Panc1 (cell line): ENCODE measurements at regions not wholly inside any gene's neighbourhood (a gene's known extent, or its start where the extent isn't known, plus 50 kb on each side); places are given as distances from the start of the nearest gene placed in this dataset.

Experiments
- CTCF ChIP-seq: fragments of 450-650 bp; IDR thresholded peaks from 2 replicates; pipeline ENCODE4 v1.5.1; 2017; ENCODE audit warnings: mild to moderate bottlenecking
- POLR2AphosphoS5 ChIP-seq: IDR thresholded peaks from 2 replicates; pipeline ENCODE4 v1.6.1; 2012; ENCODE audit warnings: mild to moderate bottlenecking, low read depth, low read length, moderate library complexity
- REST ChIP-seq, 2 experiments: IDR thresholded peaks; 2 replicates each; pipeline ENCODE4 v1.6.1; 2011 to 2012; ENCODE audit warnings: low read depth in 2 of 2, control low read depth in 1 of 2, low read length in 1 of 2, mild to moderate bottlenecking in 1 of 2, moderate library complexity in 1 of 2; ENCODE audit not compliant: insufficient read depth in 1 of 2
- SIN3A ChIP-seq: IDR thresholded peaks from 2 replicates; pipeline ENCODE4 v1.6.1; 2012; ENCODE audit warnings: low read depth, mild to moderate bottlenecking, low read length, moderate library complexity, borderline replicate concordance; ENCODE audit not compliant: insufficient read depth

- TF ChIP-seq POLR2AphosphoS5 = no peak
- TF ChIP-seq CTCF = no peak
- TF ChIP-seq REST (IDR thresholded peaks at IDR 0.05; ENCODE audit: insufficient read depth in 1 of 2, low read depth in 2 of 2, low read length in 1 of 2) = no peak
- TF ChIP-seq SIN3A = no peak
These were observed 579.2 kb downstream of the MED13L start for GRCh38 chr12:115698257-115698656.
